Muscle layer of colon (tissue), 2 donors: ENCODE measurements at regions not wholly inside any gene's neighbourhood (a gene's known extent, or its start where the extent isn't known, plus 50 kb on each side); places are given as distances from the start of the nearest gene placed in this dataset.

Experiments
- H3K27ac ChIP-seq: one replicate; pipeline ENCODE4 v1.7.0; 2013; ENCODE audit warnings: low read depth, mild to moderate bottlenecking, low read length, moderate library complexity
- H3K27me3 ChIP-seq, 2 donors: one replicate each; pipeline ENCODE4 v1.7.0; 2013; ENCODE audit warnings: low read length in 2 of 2, mild to moderate bottlenecking in 2 of 2; ENCODE audit not compliant: insufficient read depth in 2 of 2, control insufficient read depth in 1 of 2
- H3K36me3 ChIP-seq: one replicate; pipeline ENCODE4 v1.7.0; 2013; ENCODE audit warnings: mild to moderate bottlenecking, low read length; ENCODE audit not compliant: insufficient read depth
- H3K4me1 ChIP-seq: one replicate; pipeline ENCODE4 v1.7.0; 2013; ENCODE audit warnings: mild to moderate bottlenecking, low read length; ENCODE audit not compliant: insufficient read depth
- H3K4me3 ChIP-seq, 2 donors: one replicate each; pipeline ENCODE4 v1.7.0; 2013; ENCODE audit warnings: low read length in 2 of 2, low read depth in 1 of 2, mild to moderate bottlenecking in 1 of 2, moderate library complexity in 1 of 2
- H3K9ac ChIP-seq: one replicate; pipeline ENCODE4 v1.7.0; 2013; ENCODE audit warnings: low read length
- H3K9me3 ChIP-seq: one replicate; pipeline ENCODE4 v1.7.0; 2013; ENCODE audit warnings: mild to moderate bottlenecking, low read length
- donor health status: abdominal sarcoma.
- donor health status: Adenocarcinoma of cecum.

GRCh38 chr20:19944772-19945459, 72.2 kb upstream of the NAA20 start:
- Histone ChIP-seq H3K27ac (no peak overlapping the region), H3K4me3 (no peak overlapping the region), H3K27me3 (no peaks in the 10 kb centered on the region), H3K9me3 (no peaks in the 10 kb centered on the region), H3K4me1 (peaks cover 29% of the 10 kb centered on the region), H3K9ac (no peak overlapping the region), H3K36me3 (peaks cover 1% of the 10 kb centered on the region)

DNA sequence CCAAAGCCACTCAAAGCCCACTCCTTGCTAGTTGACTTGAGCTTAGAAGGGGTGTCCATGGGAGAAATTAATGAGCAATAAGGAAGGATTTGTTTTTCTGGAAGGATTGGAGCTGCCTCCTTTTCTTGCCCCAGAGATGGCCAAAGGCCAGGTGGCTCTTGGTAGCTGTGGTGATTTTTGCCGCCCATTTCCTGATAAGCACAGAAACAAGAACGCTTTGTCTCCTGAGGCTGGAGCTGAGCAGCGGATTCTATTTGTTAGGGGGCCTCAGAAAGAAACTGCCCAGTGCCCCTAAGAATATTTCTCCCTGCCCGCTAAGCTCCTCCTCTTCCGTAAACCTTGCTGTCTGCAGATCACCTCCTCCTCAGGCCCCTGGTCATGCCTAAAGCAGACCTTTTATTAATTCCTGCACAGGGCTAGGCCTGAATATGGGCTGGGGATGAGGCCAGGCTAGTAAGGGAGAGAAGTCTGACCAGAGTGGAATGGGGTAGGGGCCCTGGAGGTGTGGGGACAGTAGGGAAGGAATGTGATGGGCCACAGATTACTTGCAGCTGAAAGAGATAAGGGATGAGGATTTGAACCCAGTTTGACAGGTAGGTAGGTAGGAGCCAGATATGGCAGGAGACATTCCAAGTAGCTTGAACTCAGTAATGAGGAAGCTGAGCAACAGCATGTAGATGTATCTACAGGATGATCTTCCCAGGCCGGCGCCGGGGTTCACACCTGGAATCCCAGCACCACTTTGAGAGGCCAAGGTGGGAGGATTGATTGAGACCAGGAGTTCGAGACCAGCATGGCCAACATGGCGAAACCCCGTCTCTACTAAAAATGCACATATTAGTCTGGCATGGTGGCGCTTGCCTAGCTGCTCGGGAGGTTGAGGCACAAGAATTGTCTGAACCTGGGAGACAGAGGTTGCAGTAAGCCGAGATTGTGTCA, 71.2 kb upstream of the NAA20 start:
- H3K9me3 ChIP-seq, result no peaks in the 10 kb centered on the region
- H3K4me3 ChIP-seq, result no peak overlapping the region
- peaks cover 29% of the 10 kb centered on the region for H3K4me1 ChIP-seq
- no peak overlapping the region for H3K27ac ChIP-seq
- no peaks in the 10 kb centered on the region for H3K27me3 ChIP-seq
- H3K9ac ChIP-seq, result no peak overlapping the region
- peaks cover under 1% of the 10 kb centered on the region for H3K36me3 ChIP-seq

GRCh38 chr20:19947611-19948264, 69.4 kb upstream of the NAA20 start:
- H3K9ac ChIP-seq, result no peak overlapping the region
- no peak overlapping the region for H3K27ac ChIP-seq
- peaks cover 25% of the 10 kb centered on the region for H3K4me1 ChIP-seq
- H3K27me3 ChIP-seq, result no peaks in the 10 kb centered on the region
- H3K9me3 ChIP-seq, result no peaks in the 10 kb centered on the region
- no peak overlapping the region for H3K4me3 ChIP-seq
- H3K36me3 ChIP-seq, result peaks cover 7% of the 10 kb centered on the region

DNA sequence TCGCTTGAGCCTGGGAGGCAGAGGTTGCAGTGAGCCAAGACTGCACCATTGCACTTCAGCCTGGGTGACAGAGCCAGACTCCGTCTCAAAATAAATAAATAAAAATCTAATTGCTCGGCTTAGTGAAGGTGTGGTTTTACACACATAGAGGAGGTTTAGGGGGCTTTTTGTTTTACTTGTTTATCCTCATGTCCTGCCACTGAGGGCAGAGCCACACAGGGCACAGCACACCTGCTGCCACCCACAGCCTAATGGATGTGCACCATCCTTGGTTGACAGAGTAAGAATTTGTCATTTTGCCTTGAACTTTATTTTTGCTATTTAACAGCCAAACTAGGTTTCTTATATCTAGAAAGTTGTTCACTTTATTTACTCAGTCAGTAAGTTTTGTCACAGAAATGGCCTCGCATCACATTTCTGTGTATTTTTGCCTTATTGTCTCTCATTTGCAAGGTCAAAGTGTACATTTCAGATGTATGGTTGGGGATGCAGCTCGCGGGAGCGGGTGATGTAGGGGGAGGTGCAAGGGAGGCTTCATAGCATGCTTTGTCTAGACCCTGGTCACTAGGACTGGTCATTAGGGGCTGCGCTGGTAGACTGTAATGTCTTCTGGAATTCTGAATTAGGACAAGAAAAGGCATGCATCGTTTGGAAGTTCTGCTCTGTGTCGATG, 67.8 kb upstream of the NAA20 start:
- Histone ChIP-seq H3K4me3 (no peak overlapping the region), H3K4me1 (peaks cover 18% of the 10 kb centered on the region), H3K9ac (no peak overlapping the region), H3K27me3 (no peaks in the 10 kb centered on the region), H3K27ac (no peak overlapping the region), H3K36me3 (peaks cover 10% of the 10 kb centered on the region), H3K9me3 (no peaks in the 10 kb centered on the region)

GRCh38 chr20:19950042-19950441, 67.1 kb upstream of the NAA20 start:
- peaks cover 10% of the 10 kb centered on the region for H3K36me3 ChIP-seq
- H3K27me3 ChIP-seq, result no peaks in the 10 kb centered on the region
- H3K9ac ChIP-seq, result no peak overlapping the region
- no peak overlapping the region for H3K4me3 ChIP-seq
- no peaks in the 10 kb centered on the region for H3K9me3 ChIP-seq
- H3K27ac ChIP-seq, result no peak overlapping the region
- H3K4me1 ChIP-seq, result peaks cover 11% of the 10 kb centered on the region

DNA sequence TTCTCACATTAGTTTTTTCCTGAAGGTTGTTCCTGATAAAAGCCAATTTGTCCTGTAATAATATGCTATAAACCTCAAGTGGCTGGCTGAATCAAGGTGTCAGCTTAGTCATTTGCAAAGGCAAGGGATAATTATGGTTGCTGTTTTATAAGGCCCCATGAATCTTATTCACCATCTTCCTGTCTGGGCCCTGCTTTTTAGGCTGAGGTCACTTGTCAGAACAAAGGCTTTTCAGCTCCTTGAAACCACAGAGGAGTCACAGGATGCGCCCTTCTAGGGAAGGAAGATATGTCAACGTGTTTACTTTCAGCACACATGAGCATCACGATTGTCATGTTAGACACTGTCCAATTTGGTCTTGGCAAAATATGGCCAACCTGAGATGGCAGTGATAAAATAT, 64.8 kb upstream of the NAA20 start:
- H3K27ac ChIP-seq, result no peak overlapping the region
- no peak overlapping the region for H3K9ac ChIP-seq
- no peaks in the 10 kb centered on the region for H3K9me3 ChIP-seq
- peaks cover 19% of the 10 kb centered on the region for H3K36me3 ChIP-seq
- H3K4me1 ChIP-seq, result no peaks in the 10 kb centered on the region
- no peak overlapping the region for H3K4me3 ChIP-seq
- H3K27me3 ChIP-seq, result no peaks in the 10 kb centered on the region

- no peak overlapping the region for H3K9ac ChIP-seq
- no peak overlapping the region for H3K4me3 ChIP-seq
- H3K27ac ChIP-seq, result no peak overlapping the region
- H3K36me3 ChIP-seq, result peaks cover 29% of the 10 kb centered on the region
- no peaks in the 10 kb centered on the region for H3K4me1 ChIP-seq
- H3K9me3 ChIP-seq, result no peaks in the 10 kb centered on the region
- H3K27me3 ChIP-seq, result no peaks in the 10 kb centered on the region
Measured at GRCh38 chr20:19953606-19954005, 63.6 kb upstream of the NAA20 start.

- Histone ChIP-seq H3K36me3 (peaks cover 53% of the 10 kb centered on the region), H3K4me1 (no peaks in the 10 kb centered on the region)
Measured at GRCh38 chr20:19956976-19957375, 60.2 kb upstream of the NAA20 start.

DNA sequence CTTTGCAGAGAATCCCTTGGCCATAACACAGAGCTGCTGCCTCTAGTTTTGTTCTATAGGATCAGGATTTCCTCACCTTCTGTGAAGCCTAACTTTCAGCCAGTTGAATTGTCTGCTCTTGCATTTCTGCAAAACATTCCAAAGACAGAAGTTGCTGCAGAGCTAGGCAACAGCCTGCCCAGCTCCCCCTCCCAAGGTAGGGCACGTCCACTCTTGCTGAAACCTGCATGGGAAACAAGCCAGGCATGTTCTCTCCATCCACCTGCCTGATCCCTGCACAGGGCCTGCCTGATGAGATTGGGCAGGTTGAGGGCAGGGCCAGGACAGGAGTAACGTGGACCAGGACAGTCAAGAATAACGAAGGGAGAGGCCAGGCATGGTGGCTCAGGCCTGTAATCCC, 58.9 kb upstream of the NAA20 start:
- Histone ChIP-seq H3K4me1 (no peaks in the 10 kb centered on the region), H3K27ac (no peak overlapping the region), H3K4me3 (no peak overlapping the region), H3K9me3 (no peaks in the 10 kb centered on the region), H3K27me3 (no peaks in the 10 kb centered on the region), H3K36me3 (peaks cover 61% of the 10 kb centered on the region), H3K9ac (no peak overlapping the region)

More at GRCh38 chr20:19956976-19957375, 60.2 kb upstream of the NAA20 start:
- H3K9ac ChIP-seq, result no peak overlapping the region
- no peak overlapping the region for H3K4me3 ChIP-seq
- no peaks in the 10 kb centered on the region for H3K27me3 ChIP-seq
- no peak overlapping the region for H3K27ac ChIP-seq
- no peaks in the 10 kb centered on the region for H3K9me3 ChIP-seq

DNA sequence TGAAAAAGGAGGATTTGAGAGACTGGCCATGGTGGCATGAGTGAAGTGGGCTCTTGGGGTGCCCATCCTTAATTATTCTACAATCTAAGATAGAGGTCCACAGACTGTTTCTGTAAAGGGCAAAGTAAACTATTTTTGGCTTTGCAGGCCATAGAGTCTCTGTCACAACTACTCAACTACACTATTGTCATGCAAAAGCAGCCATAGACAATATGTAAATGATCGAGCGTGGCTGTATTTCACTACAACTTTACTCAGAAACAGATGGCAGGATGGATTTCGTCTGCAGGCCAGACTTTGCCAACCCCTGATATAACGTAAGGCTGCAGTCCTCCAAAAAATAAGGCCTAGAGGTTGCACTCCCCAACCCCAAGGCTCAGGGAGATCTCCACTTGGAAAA, 58.2 kb upstream of the NAA20 start:
- no peak overlapping the region for H3K9ac ChIP-seq
- H3K27me3 ChIP-seq, result no peaks in the 10 kb centered on the region
- H3K4me1 ChIP-seq, result no peaks in the 10 kb centered on the region
- H3K36me3 ChIP-seq, result peaks cover 61% of the 10 kb centered on the region
- no peak overlapping the region for H3K27ac ChIP-seq
- no peaks in the 10 kb centered on the region for H3K9me3 ChIP-seq
- no peak overlapping the region for H3K4me3 ChIP-seq

DNA sequence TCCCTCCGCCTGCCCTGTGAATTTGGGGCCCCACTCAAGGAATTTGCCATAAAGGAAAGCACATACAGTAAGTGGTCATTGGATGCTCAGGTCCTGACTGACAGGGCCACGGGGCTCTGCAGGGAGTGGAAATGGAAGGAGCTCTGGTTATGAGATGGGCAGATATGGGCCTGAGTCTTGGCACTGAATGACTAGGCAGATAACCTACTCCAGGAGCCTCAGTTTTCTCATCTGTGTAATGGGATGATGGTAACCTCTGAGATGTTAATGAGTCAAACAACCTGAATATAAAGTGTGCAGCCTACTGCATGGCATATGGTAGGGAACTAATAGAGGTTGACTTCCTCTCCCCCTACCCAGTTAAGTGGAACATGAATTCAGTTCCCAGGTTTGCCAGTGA, 56.4 kb upstream of the NAA20 start:
- H3K36me3 ChIP-seq, result peaks cover 67% of the 10 kb centered on the region
- no peaks in the 10 kb centered on the region for H3K4me1 ChIP-seq
- no peaks in the 10 kb centered on the region for H3K27me3 ChIP-seq
- H3K9me3 ChIP-seq, result no peaks in the 10 kb centered on the region
- H3K27ac ChIP-seq, result no peak overlapping the region
- no peak overlapping the region for H3K4me3 ChIP-seq
- H3K9ac ChIP-seq, result no peak overlapping the region
